Keratinocyte (primary cell): ENCODE measurements at regions not wholly inside any gene's neighbourhood (a gene's known extent, or its start where the extent isn't known, plus 50 kb on each side); places are given as distances from the start of the nearest gene placed in this dataset.

Source experiments
- DNase-seq: peaks from one replicate; pipeline ENCODE4 v3.0.0-alpha.2; 2011; ENCODE audit warnings: low read depth, missing footprints, low spot score
- FAIRE-seq: peaks from 2 replicates; lab custom pipeline; 2011; peaks lifted over from hg19 to GRCh38; lab: Jason Lieb, UNC
- H2AFZ ChIP-seq: 2 replicates; pipeline ENCODE4 v1.6.0; 2012; ENCODE audit warnings: low read length, control low read depth, inconsistent platforms; ENCODE audit not compliant: control insufficient read depth
- H3K27ac ChIP-seq: 2 replicates; pipeline ENCODE4 v1.5.1; 2011; ENCODE audit warnings: low read length; ENCODE audit not compliant: control insufficient read depth, insufficient read depth
- H3K27me3 ChIP-seq: 3 replicates; pipeline ENCODE4 v1.6.0; 2011; ENCODE audit warnings: low read length; ENCODE audit not compliant: control insufficient read depth, insufficient read depth; ENCODE audit errors: extremely low read depth
- H3K36me3 ChIP-seq, 2 experiments: 2 replicates in 1 of 2; 3 replicates in 1 of 2; pipeline ENCODE4 v1.5.1; 2011; ENCODE audit warnings: low read length in 2 of 2, mild to moderate bottlenecking in 1 of 2; ENCODE audit not compliant: control insufficient read depth in 2 of 2, insufficient read depth in 2 of 2; ENCODE audit errors: extremely low read depth in 1 of 2
- H3K4me1 ChIP-seq: 3 replicates; pipeline ENCODE4 v1.5.1; 2011; ENCODE audit warnings: low read length; ENCODE audit not compliant: control insufficient read depth, insufficient read depth; ENCODE audit errors: extremely low read depth
- H3K4me2 ChIP-seq: 3 replicates; pipeline ENCODE4 v1.6.0; 2011; ENCODE audit warnings: low read depth, low read length; ENCODE audit not compliant: control insufficient read depth, insufficient read depth; ENCODE audit errors: extremely low read depth
- H3K4me3 ChIP-seq, 3 experiments: fragments of 200-600 bp in 1 of 3; sonication (generic) in 1 of 3; 2 replicates in 2 of 3; 3 replicates in 1 of 3; pipeline ENCODE4 v1.5.1; 2011 to 2016; ENCODE audit warnings: low read length in 3 of 3, mild to moderate bottlenecking in 3 of 3, control low read depth in 2 of 3, inconsistent platforms in 1 of 3, low read depth in 1 of 3, mixed read lengths in 1 of 3, mixed run types in 1 of 3, moderate library complexity in 1 of 3; ENCODE audit not compliant: control insufficient read depth in 2 of 3, insufficient read depth in 2 of 3; ENCODE audit errors: extremely low read depth in 1 of 3
- H3K79me2 ChIP-seq: 2 replicates; pipeline ENCODE4 v1.6.0; 2012; ENCODE audit warnings: low read length; ENCODE audit not compliant: control insufficient read depth, insufficient read depth
- H3K9ac ChIP-seq: 3 replicates; pipeline ENCODE4 v1.6.0; 2011; ENCODE audit warnings: low read length; ENCODE audit not compliant: control insufficient read depth, insufficient read depth; ENCODE audit errors: extremely low read depth
- H3K9me1 ChIP-seq: 3 replicates; pipeline ENCODE4 v1.6.0; 2011; ENCODE audit warnings: low read length; ENCODE audit not compliant: control insufficient read depth, insufficient read depth; ENCODE audit errors: extremely low read depth
- H3K9me3 ChIP-seq: 2 replicates; pipeline ENCODE4 v1.5.1; 2012; ENCODE audit warnings: low read depth, low read length; ENCODE audit not compliant: control insufficient read depth
- H4K20me1 ChIP-seq: 3 replicates; pipeline ENCODE4 v1.6.0; 2011; ENCODE audit warnings: low read length; ENCODE audit not compliant: control insufficient read depth, insufficient read depth; ENCODE audit errors: extremely low read depth
- EZH2 ChIP-seq: IDR thresholded peaks from one replicate; pipeline ENCODE4 v1.6.1; 2012; ENCODE audit warnings: inconsistent platforms, mild to moderate bottlenecking, low read length, moderate library complexity
- dilution Hi-C: fragments of 300-500 bp; cut with MboI; formaldehyde crosslinking; loops from one replicate; pipeline ENCODE4 v1.7.0; 2020; ENCODE audit warnings: low sequenced_read_pairs; ENCODE audit not compliant: extremely low pct_ligation_motif_present
- TF ChIP-seq, protein P1 (sequence below), 3 experiments: IDR thresholded peaks in 1 of 3; conservative IDR thresholded peaks in 1 of 3; optimal IDR thresholded peaks in 1 of 3; 2 replicates in 2 of 3; 3 replicates in 1 of 3; pipeline versions ENCODE3 to v1.5.1; 2011; ENCODE audit warnings: low read length in 3 of 3, mild to moderate bottlenecking in 3 of 3, moderate library complexity in 2 of 3, control low read depth in 1 of 3, inconsistent platforms in 1 of 3; ENCODE audit not compliant: insufficient read depth in 2 of 3; ENCODE audit errors: extremely low read depth in 1 of 3

DNA sequence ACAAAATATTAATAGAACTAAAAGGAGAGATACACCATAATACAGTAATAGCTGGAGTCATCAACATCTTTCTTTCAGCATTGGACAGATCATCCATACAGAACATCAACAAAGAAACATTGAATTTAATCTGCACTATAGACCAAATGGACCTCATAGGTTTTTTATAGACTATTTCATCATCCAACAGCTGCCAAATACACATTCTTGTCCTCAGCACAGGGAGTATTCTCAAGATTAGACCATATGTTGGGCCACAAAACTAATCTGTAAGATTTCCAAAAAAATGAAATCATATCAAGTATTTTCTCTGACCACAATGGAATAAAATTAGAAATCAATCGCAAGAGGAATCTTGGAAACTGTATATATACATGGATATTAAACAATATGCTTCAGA is 86.9 kb downstream of the FSCB start:
- Histone ChIP-seq H3K79me2 (no peaks in the 10 kb centered on the region), H2AFZ (no peak overlapping the region), H3K4me3 (no peak overlapping the region), H3K27me3 (no peaks in the 10 kb centered on the region), H3K27ac (no peak overlapping the region), H3K9ac (no peak overlapping the region), H3K4me1 (no peaks in the 10 kb centered on the region), H3K36me3 (no peaks in the 10 kb centered on the region), H4K20me1 (no peaks in the 10 kb centered on the region), H3K4me2 (no peak overlapping the region), H3K9me3 (no peaks in the 10 kb centered on the region), H3K9me1 (no peaks in the 10 kb centered on the region)
- DNase-seq, result no peak
- FAIRE-seq, result no peak
- TF ChIP-seq EZH2, result no peak
- TF ChIP-seq, protein P1, sequence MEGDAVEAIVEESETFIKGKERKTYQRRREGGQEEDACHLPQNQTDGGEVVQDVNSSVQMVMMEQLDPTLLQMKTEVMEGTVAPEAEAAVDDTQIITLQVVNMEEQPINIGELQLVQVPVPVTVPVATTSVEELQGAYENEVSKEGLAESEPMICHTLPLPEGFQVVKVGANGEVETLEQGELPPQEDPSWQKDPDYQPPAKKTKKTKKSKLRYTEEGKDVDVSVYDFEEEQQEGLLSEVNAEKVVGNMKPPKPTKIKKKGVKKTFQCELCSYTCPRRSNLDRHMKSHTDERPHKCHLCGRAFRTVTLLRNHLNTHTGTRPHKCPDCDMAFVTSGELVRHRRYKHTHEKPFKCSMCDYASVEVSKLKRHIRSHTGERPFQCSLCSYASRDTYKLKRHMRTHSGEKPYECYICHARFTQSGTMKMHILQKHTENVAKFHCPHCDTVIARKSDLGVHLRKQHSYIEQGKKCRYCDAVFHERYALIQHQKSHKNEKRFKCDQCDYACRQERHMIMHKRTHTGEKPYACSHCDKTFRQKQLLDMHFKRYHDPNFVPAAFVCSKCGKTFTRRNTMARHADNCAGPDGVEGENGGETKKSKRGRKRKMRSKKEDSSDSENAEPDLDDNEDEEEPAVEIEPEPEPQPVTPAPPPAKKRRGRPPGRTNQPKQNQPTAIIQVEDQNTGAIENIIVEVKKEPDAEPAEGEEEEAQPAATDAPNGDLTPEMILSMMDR (optimal IDR thresholded peaks at IDR 0.05 in 1 of 3, IDR thresholded peaks at IDR 0.05 in 1 of 3, conservative IDR thresholded peaks at IDR 0.05 in 1 of 3; ENCODE audit: extremely low read depth in 1 of 3, insufficient read depth in 2 of 3, low read length in 3 of 3), result no peak
- dilution Hi-C loops, result no loop called here

GRCh38 chr14:44418856-44419255 is 88.2 kb downstream of the FSCB start:
- Histone ChIP-seq H3K79me2 (no peaks in the 10 kb centered on the region), H3K4me3 (no peak overlapping the region), H3K9me3 (no peaks in the 10 kb centered on the region), H3K4me1 (no peaks in the 10 kb centered on the region), H3K4me2 (no peak overlapping the region), H3K9ac (no peak overlapping the region), H3K36me3 (no peaks in the 10 kb centered on the region), H4K20me1 (no peaks in the 10 kb centered on the region), H3K9me1 (no peaks in the 10 kb centered on the region), H2AFZ (no peak overlapping the region), H3K27me3 (no peaks in the 10 kb centered on the region), H3K27ac (no peak overlapping the region)
- dilution Hi-C loops, result no loop called here
- DNase-seq (no peak), FAIRE-seq (no peak)
- TF ChIP-seq, protein P1 (optimal IDR thresholded peaks at IDR 0.05 in 1 of 3, IDR thresholded peaks at IDR 0.05 in 1 of 3, conservative IDR thresholded peaks at IDR 0.05 in 1 of 3; ENCODE audit: extremely low read depth in 1 of 3, insufficient read depth in 2 of 3, low read length in 3 of 3), result no peak
- TF ChIP-seq EZH2, result no peak
